ENCODE measurements at regions not wholly inside any gene's neighbourhood (a gene's known extent, or its start where the extent isn't known, plus 50 kb on each side); places are given as distances from the start of the nearest gene placed in this dataset.

DNA sequence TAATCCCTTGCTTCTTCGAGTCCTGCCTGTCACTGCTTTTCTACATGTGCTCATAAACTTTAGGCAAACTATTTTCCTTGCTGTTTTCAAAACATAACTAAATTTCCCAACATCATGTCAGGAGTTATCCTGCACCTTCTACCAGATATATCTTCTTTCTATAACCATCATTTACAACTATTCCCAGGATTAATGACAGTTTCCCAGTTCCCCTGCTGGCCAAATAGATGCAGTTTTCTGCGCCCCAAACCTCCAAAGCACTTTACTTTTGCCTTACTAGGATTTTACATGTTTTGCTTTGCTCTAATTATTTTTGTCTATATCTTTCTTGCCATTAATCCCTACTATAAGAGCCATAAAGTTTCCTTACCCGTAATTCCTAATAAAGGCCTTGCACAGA is 122.5 kb downstream of the GLUL start:
- H3K4me3 Mint-ChIP-seq, result no peak overlapping the region
- CTCF ChIA-PET, result interaction anchor here (1.0 kb wide), 1 partner anchor 13 kb away, joined by 3 read pairs; no protein-coding TSS in a partner anchor
- no peaks in the 10 kb centered on the region for H3K36me3 Mint-ChIP-seq (ENCODE audit: low read depth)
- H3K27ac Mint-ChIP-seq, result no peak overlapping the region
- no peaks in the 10 kb centered on the region for H3K27me3 Mint-ChIP-seq
- no peak for DNase-seq
- H3K9me3 Mint-ChIP-seq, result no peaks in the 10 kb centered on the region
- POLR2A ChIA-PET, result no interaction called here
- peaks cover 3% of the 10 kb centered on the region for H3K4me1 Mint-ChIP-seq

DNA sequence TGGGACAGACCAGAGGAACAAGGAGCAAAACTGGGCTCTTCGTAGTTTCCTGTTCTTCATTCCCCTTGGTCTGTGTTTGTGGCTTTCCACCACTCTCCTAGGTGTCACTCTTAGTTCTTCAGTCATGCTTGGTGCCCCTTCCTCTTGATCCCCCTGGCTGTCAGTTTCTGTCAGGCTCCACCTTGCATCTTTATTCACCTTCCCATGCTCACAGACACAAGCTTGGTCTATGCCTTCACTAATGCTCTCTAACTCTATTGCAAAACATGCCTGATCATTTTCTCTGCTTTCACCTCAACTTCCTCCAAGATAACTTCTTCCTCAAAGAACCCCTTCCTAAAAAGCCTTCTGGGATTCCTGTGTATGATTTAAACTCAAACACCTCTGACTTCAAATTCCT is 122.9 kb downstream of the GLUL start:
- Mint-ChIP-seq H3K4me1 (peaks cover 3% of the 10 kb centered on the region), H3K27ac (no peak overlapping the region), H3K36me3 (ENCODE audit: low read depth) (no peaks in the 10 kb centered on the region), H3K9me3 (no peaks in the 10 kb centered on the region), H3K27me3 (no peaks in the 10 kb centered on the region), H3K4me3 (no peak overlapping the region)
- ChIA-PET POLR2A (no interaction called here), CTCF (interaction anchor here (1.0 to 1.3 kb wide), 3 partner anchors 12 to 21 kb away, joined by 3 read pairs; no protein-coding TSS in a partner anchor)
- no peak for DNase-seq

DNA sequence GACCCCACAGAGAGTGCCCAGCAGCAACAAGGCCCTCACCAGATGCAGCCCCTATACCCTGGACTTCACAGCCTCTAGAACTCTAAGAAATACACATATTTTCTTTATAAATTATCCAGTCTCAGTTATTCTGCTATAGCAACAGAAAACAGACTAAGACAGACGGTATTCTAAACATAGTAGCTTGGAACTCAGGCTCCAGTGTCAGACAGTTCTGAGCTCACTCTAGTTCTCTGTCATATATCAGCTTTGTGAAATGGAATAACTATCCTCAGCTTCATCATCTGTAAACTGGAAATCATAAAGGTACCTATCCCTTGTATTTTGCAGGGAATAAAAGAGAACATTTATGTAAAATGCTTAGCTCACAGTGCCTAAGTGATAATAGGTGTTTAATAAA is 127.4 kb downstream of the GLUL start:
- POLR2A ChIA-PET, result no interaction called here
- no peaks in the 10 kb centered on the region for H3K27me3 Mint-ChIP-seq
- H3K4me1 Mint-ChIP-seq, result peaks cover 33% of the 10 kb centered on the region
- peaks cover 6% of the 10 kb centered on the region for H3K36me3 Mint-ChIP-seq (ENCODE audit: low read depth)
- no peak overlapping the region for H3K27ac Mint-ChIP-seq
- H3K4me3 Mint-ChIP-seq, result no peak overlapping the region
- no peak for DNase-seq
- CTCF ChIA-PET, result interaction anchor here (0.5 to 1.4 kb wide), 2 partner anchors 9 to 1478 kb away, joined by 3 read pairs; no protein-coding TSS in a partner anchor
- H3K9me3 Mint-ChIP-seq, result peaks cover 2% of the 10 kb centered on the region

DNA sequence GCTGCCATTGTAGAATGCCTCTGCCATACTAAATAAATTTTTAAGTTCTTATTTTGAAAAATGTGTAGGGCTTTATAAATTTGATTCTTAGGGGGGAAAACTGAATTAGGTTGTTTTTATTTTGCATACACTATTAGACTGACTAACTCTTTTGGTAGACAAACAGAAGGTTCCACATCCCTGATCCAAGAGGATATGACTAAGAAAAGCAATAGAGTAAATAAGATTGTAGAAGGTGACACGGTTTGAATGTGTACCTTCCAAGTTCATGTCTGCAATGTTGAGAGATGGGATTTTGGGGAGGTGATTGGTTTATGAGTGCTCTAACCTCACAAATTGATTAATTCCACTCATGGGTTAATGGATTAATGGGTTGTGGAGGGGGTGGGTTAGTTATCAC is 127.9 kb downstream of the GLUL start:
- no peak for DNase-seq
- Mint-ChIP-seq H3K27ac (no peak overlapping the region), H3K9me3 (peaks cover 2% of the 10 kb centered on the region), H3K27me3 (no peaks in the 10 kb centered on the region), H3K4me3 (no peak overlapping the region), H3K4me1 (peaks cover 34% of the 10 kb centered on the region), H3K36me3 (ENCODE audit: low read depth) (peaks cover 9% of the 10 kb centered on the region)
- POLR2A ChIA-PET, result no interaction called here
- CTCF ChIA-PET, result interaction anchor here (0.5 to 1.4 kb wide), 4 partner anchors 9 to 1478 kb away, joined by 3 to 5 read pairs (median 3); no protein-coding TSS in a partner anchor

DNA sequence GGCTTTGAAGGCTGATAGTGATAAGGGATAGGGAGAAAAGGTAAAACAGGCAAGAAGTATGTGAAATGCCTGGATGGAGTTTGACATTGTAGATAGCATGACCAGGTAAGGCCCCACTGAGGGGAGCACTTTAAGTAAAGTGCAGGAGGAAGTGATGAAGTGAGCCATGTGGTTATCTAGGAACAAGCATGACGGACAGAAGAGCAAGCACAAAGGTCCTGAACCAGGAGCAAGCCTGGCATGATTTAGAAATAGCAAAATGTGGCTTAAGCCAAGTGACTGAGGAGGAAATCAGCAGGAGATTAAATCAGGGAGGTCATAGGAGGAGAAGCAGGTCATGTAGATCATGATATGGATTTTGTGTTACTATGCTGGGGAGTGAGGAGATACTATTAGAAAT is 129.2 kb downstream of the GLUL start:
- Mint-ChIP-seq H3K4me1 (peaks cover 33% of the 10 kb centered on the region), H3K9me3 (peaks cover 2% of the 10 kb centered on the region), H3K27ac (no peak overlapping the region), H3K4me3 (no peak overlapping the region), H3K36me3 (ENCODE audit: low read depth) (peaks cover 9% of the 10 kb centered on the region), H3K27me3 (no peaks in the 10 kb centered on the region)
- POLR2A ChIA-PET, result no interaction called here
- CTCF ChIA-PET, result no interaction called here
- no peak for DNase-seq

DNA sequence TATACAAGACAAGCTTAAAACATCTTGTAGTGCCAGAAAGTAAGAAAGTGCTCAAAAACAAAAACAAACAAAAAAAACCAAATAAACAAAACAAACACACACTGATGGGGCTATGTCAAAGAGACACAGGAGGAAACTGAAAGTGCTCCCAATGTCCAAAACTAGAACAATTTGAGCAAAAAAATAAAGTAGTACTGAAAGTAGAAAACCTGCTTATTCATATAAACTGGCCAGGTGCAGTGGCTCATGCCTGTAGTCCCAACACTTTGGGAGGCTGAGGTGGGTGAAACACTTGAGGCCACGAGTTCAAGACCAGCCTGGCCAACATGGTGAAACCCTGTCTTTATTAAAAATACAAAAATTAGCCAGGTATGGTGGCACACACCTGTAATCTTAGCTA is 129.9 kb downstream of the GLUL start:
- Mint-ChIP-seq H3K4me1 (peaks cover 33% of the 10 kb centered on the region), H3K4me3 (no peak overlapping the region), H3K27ac (no peak overlapping the region), H3K27me3 (no peaks in the 10 kb centered on the region), H3K36me3 (ENCODE audit: low read depth) (peaks cover 9% of the 10 kb centered on the region), H3K9me3 (peaks cover 2% of the 10 kb centered on the region)
- POLR2A ChIA-PET, result no interaction called here
- CTCF ChIA-PET, result interaction anchor here (2.0 kb wide), 1 partner anchor 28 kb away, joined by 4 read pairs; no protein-coding TSS in a partner anchor
- DNase-seq, result no peak

DNA sequence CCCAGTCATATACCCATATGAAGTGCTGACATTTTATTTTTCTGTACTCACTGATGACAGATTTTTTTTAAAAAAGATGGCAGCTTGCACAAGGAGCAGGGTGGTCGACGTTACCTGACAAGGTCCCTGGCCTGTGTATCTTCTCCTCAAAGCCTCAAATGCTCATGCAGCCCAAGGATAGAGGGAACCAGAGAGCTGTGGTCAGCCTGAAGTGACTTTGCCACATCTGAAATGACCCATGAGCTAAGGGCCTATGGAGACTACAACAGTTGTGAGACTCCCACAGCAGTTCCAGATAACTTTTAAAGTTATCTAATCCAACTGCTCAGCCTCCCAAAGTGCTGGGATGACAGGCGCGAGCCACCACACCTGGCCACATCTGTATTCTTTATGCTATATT is 131.1 kb downstream of the GLUL start:
- POLR2A ChIA-PET, result no interaction called here

DNA sequence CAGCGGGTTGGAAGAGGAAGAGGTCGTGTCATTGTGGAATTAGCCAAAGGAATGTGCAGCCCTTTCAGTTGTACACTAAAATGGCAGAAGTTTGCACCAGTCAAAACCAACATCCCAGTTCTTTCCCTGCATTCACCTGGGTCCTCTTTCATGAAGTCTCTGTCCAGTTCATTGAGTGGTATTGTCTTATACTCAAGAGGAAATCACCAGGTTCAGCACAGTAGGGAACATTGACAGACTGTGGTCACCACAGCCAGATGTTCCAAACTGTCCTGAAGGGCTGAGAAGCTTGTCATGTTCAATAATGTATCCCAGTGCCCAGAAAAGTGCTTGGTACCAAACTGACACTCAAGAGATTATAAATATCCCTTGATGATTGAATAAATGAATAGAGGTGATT is 131.6 kb downstream of the GLUL start:
- Mint-ChIP-seq H3K9me3 (peaks cover 2% of the 10 kb centered on the region), H3K4me3 (no peak overlapping the region), H3K27me3 (no peaks in the 10 kb centered on the region), H3K4me1 (peaks cover 33% of the 10 kb centered on the region), H3K27ac (peak overlapping the region; percentile 95), H3K36me3 (ENCODE audit: low read depth) (peaks cover 9% of the 10 kb centered on the region)
- CTCF ChIA-PET, result interaction anchor here (1.4 to 2.0 kb wide), 4 partner anchors 10 to 136 kb away, joined by 3 to 4 read pairs (median 3); no protein-coding TSS in a partner anchor
- POLR2A ChIA-PET, result no interaction called here
- DNase-seq, result no peak

More for the DNA sequence above, 131.1 kb downstream of the GLUL start:
- CTCF ChIA-PET, result interaction anchor here (0.8 to 2.0 kb wide), 2 partner anchors 12 to 29 kb away, joined by 3 to 4 read pairs; no protein-coding TSS in a partner anchor
- Mint-ChIP-seq H3K27ac (no peak overlapping the region), H3K27me3 (no peaks in the 10 kb centered on the region), H3K4me1 (peaks cover 33% of the 10 kb centered on the region), H3K36me3 (ENCODE audit: low read depth) (peaks cover 9% of the 10 kb centered on the region), H3K9me3 (peaks cover 2% of the 10 kb centered on the region), H3K4me3 (no peak overlapping the region)
- no peak for DNase-seq

DNA sequence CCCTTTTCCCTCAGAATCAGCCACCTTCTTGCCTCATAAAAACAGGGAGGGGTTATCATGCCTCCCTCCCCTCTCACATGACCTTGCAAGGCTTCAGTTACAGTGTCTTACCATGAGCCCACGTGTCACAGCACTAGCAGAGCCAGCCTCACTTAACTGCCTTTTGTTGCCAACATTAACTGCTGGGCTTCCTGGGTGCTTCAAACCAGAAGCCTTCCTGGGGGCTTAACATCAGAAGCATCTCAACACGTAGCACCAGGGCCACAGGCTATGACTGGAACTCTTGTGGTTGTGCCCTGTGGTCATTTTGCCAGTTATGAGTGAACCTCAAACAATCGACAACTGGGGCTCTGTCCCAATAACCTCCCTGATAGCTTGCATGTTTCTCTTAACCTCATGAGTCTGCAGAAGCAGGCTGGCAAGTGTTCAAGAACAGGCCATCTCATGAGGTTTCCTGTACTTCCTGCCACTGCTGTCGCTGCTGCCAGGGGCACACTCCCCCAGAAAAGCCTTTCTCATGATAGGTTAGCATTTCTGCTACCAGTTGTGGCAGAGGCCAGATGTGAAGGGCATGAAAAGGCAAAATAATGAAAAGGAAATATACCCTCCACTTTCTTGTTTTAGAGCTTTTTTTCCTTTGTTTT is 132.2 kb downstream of the GLUL start:
- H3K9me3 Mint-ChIP-seq, result peaks cover 2% of the 10 kb centered on the region
- ChIA-PET POLR2A (no interaction called here), CTCF (interaction anchor here (1.2 to 2.0 kb wide), 5 partner anchors 9 to 137 kb away, joined by 3 to 4 read pairs (median 3); no protein-coding TSS in a partner anchor)
- peak; percentile 66 for DNase-seq
- no peaks in the 10 kb centered on the region for H3K27me3 Mint-ChIP-seq
- H3K36me3 Mint-ChIP-seq (ENCODE audit: low read depth), result peaks cover 9% of the 10 kb centered on the region
- H3K4me1 Mint-ChIP-seq, result peaks cover 33% of the 10 kb centered on the region
- peak overlapping the region; percentile 12 for H3K4me3 Mint-ChIP-seq
- H3K27ac Mint-ChIP-seq, result peak overlapping the region; percentile 95

DNA sequence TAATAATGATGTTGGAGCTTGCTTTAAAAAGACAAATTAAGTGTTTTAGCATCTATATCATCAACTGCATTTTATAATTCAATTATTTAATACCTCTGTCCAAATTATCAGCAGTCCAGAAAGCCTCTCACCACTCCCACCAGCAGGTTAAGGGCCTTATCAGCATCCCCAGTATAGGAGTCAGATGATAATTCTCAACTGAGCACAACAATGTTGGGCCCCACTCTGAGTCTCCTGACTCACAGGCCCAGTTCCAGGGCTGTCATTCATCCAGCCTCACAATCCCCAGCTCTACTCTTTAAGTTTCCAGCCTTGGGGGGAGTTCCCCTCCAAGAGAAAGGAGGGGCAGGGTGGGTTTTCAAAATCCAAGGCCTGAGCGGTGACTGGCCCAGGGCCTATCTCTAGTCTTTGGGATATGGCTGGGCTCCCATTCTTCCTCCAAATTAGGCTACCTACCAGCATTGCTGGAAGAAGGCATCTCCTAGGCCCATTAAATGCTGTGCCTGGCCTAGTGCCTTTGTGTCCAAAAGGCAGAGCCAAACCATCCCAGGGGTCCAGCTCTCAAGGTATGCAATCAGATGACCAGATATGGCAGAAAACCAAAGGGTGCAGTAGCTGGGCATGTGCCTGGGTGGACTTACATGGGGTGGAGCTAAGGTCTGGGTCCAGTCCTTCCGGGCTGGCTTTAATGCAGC is 134.1 kb downstream of the GLUL start:
- H3K27me3 Mint-ChIP-seq, result no peaks in the 10 kb centered on the region
- POLR2A ChIA-PET, result no interaction called here
- CTCF ChIA-PET, result interaction anchor here (1.1 to 1.5 kb wide), 4 partner anchors 9 to 114 kb away, joined by 3 read pairs; no protein-coding TSS in a partner anchor

DNA sequence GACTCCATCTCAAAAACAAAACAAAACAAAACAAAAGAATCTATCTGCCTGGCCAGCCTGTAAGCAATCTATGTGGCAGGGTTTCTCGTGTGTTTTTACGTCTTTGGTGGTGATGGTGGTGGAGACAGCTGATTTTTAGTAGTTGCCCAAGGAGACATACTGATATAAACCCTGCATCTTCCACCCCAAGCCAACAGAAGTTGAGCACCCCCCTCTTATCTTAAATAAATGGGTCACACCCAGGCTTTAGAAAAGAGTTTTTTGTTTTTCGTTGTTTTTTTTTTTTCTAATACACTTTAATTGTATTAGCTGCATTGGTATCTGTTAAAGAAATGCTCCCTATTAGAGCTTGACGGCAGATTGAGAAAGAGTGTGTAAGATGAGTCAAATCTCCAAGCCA is 134.7 kb downstream of the GLUL start:
- H3K36me3 Mint-ChIP-seq (ENCODE audit: low read depth), result peaks cover 9% of the 10 kb centered on the region
- H3K27ac Mint-ChIP-seq, result no peak overlapping the region
- ChIA-PET CTCF (interaction anchor here (0.6 to 1.4 kb wide), 4 partner anchors 9 to 538 kb away, joined by 3 read pairs; no protein-coding TSS in a partner anchor), POLR2A (no interaction called here)
- no peaks in the 10 kb centered on the region for H3K27me3 Mint-ChIP-seq
- DNase-seq, result no peak
- no peak overlapping the region for H3K4me3 Mint-ChIP-seq
- H3K9me3 Mint-ChIP-seq, result peaks cover 2% of the 10 kb centered on the region
- H3K4me1 Mint-ChIP-seq, result peaks cover 26% of the 10 kb centered on the region

More for the DNA sequence above, 134.1 kb downstream of the GLUL start:
- H3K36me3 Mint-ChIP-seq (ENCODE audit: low read depth), result peaks cover 9% of the 10 kb centered on the region
- H3K9me3 Mint-ChIP-seq, result peaks cover 2% of the 10 kb centered on the region
- H3K4me3 Mint-ChIP-seq, result no peak overlapping the region
- no peak for DNase-seq
- H3K4me1 Mint-ChIP-seq, result peaks cover 30% of the 10 kb centered on the region
- H3K27ac Mint-ChIP-seq, result peak overlapping the region; percentile 22

DNA sequence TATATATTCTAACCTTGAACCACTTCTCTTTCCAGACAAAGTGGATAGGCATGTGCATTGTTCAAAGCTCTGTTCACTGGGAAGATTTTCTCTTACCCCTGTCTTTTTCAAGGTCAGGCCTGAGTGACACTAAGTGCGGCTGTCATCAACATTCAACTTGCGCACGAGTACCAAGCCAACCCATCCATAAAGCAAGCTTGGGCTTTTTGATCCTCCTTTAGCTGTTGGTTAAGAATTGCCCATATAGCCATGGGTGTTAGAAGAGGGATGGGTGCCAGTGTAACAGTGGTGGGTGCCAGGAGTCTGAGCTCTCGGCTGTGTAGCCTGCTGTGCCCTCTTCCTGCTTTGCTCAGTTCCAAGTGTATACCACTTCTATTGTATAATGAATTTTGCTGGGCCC is 136.1 kb downstream of the GLUL start:
- Mint-ChIP-seq H3K36me3 (ENCODE audit: low read depth) (peaks cover 6% of the 10 kb centered on the region), H3K27ac (no peak overlapping the region), H3K27me3 (no peaks in the 10 kb centered on the region), H3K9me3 (no peaks in the 10 kb centered on the region), H3K4me3 (no peak overlapping the region), H3K4me1 (peaks cover 16% of the 10 kb centered on the region)
- no peak for DNase-seq
- ChIA-PET POLR2A (no interaction called here), CTCF (interaction anchor here (0.9 to 2.3 kb wide), 2 partner anchors 19 to 136 kb away, joined by 3 to 5 read pairs; partner anchors contain the start of gene GLUL)

DNA sequence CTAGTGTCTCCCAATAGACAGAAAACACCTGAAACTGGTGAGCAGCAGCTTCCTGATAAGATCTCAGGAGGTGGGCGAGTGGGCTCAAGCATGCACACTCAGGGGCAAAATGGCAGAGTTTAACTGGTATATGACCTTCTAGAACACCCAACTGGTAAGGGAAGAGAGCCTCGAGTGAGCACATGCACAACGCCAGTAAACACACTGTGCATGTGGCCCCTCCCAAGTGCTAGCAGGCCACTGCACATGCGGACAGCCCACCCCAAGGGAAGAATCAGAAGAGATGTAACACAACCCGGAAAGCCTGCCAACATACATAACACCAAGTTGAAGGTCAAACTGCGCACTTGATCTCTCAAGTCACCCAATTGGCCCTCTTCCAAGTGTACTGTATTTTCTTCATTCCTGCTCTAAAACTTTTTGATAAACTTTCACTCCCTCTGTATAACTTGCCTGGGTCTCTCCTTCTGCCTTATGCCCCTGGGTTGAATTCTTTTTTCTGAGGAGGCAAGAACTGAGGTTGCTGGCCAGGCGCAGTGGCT is 138.2 kb downstream of the GLUL start:
- Mint-ChIP-seq H3K4me1 (peaks cover 13% of the 10 kb centered on the region), H3K4me3 (no peak overlapping the region), H3K27me3 (no peaks in the 10 kb centered on the region), H3K27ac (no peak overlapping the region), H3K9me3 (no peaks in the 10 kb centered on the region), H3K36me3 (ENCODE audit: low read depth) (no peaks in the 10 kb centered on the region)
- ChIA-PET CTCF (interaction anchor here (2.3 kb wide), 1 partner anchor 21 kb away, joined by 5 read pairs; no protein-coding TSS in a partner anchor), POLR2A (no interaction called here)
- no peak for DNase-seq
